ENCODE measurements at regions not wholly inside any gene's neighbourhood (a gene's known extent, or its start where the extent isn't known, plus 50 kb on each side); places are given as distances from the start of the nearest gene placed in this dataset.

DNA sequence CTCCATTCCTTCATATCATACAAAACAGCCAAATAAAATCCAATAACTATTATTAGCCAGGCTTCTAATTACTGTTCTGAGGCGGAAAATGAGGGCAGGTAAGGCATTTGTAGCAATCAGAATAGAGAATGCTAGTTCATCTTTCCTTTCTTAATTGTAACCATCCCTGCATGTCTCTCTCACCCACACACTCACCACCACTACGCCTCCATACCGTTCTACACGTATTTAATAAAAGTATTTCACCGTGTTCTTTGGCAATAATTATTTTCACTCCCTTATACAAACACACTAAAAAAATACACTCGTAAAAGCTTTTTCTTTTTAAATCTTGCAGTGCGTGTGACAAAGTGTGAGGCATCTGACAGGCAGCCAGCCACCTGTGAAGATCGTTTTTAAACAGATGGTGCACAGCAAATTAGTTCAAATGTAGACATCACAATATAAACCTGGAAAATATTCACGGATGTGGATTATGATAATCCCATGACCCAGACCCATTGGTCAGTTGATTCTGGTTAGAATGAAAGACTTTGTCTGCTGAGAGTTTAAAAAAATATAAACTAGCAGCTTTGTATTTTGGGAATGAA lies 653.6 kb downstream of the REEP3 start:
- TF ChIP-seq, protein P1, sequence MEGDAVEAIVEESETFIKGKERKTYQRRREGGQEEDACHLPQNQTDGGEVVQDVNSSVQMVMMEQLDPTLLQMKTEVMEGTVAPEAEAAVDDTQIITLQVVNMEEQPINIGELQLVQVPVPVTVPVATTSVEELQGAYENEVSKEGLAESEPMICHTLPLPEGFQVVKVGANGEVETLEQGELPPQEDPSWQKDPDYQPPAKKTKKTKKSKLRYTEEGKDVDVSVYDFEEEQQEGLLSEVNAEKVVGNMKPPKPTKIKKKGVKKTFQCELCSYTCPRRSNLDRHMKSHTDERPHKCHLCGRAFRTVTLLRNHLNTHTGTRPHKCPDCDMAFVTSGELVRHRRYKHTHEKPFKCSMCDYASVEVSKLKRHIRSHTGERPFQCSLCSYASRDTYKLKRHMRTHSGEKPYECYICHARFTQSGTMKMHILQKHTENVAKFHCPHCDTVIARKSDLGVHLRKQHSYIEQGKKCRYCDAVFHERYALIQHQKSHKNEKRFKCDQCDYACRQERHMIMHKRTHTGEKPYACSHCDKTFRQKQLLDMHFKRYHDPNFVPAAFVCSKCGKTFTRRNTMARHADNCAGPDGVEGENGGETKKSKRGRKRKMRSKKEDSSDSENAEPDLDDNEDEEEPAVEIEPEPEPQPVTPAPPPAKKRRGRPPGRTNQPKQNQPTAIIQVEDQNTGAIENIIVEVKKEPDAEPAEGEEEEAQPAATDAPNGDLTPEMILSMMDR (IDR thresholded peaks at IDR 0.05; ENCODE audit: low read depth, low read length): no peak
- TF ChIP-seq EZH2phosphoT487 (IDR thresholded peaks at IDR 0.05; ENCODE audit: low read depth): no peak
- H3K4me1 ChIP-seq (ENCODE audit: low read length): no peaks in the 10 kb centered on the region
- H3K27ac ChIP-seq (ENCODE audit: low read length): no peak overlapping the region
- no peaks in the 10 kb centered on the region for H3K27me3 ChIP-seq (ENCODE audit: low read depth, low read length)
- no peak overlapping the region for H3K4me3 ChIP-seq (ENCODE audit: low read length)
- H3K36me3 ChIP-seq (replicated peaks; ENCODE audit: low read depth, low read length): no peaks in the 10 kb centered on the region
- H4K20me1 ChIP-seq (ENCODE audit: insufficient read depth, low read length): no peaks in the 10 kb centered on the region
- H3K79me2 ChIP-seq (ENCODE audit: low read length): no peaks in the 10 kb centered on the region
- no peak overlapping the region for H3K9ac ChIP-seq (ENCODE audit: low read length)
- H3K9me3 ChIP-seq (ENCODE audit: insufficient read depth, low read length): no peaks in the 10 kb centered on the region
- no peak overlapping the region for H2AFZ ChIP-seq (ENCODE audit: low read depth, low read length)
- H3K4me2 ChIP-seq (ENCODE audit: low read length): no peak overlapping the region

DNA sequence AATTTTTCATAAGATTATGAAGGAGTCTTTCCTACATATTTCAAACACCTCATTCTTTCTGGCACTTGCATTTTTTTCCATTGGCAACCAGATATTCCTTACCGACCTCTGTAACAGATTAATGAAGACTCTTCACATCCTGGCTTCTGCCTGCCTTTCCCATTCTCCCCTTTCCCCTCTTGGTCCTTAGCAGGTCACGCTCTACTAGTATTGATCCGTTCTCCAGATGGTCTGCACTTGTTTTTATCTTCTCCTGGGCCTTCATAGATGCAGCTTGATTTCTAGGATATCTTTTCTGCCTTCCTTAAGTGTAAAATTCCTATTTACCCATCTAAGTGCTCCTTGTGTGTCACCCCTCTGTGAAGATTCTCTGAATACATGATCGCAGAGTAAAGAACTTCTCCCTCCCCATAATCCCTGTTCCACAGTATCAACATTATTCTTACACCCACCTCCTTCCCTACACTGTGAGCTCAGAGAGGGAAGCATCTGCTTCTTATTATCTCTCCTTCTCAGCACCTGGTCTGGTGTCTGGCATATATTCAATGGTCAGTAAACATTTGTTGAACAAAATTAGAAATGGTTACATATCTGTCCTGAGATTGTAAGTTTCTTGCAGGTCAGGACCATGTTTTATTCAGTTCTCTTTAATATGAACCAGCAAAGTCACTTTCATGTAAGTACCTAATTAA lies 654.2 kb downstream of the REEP3 start:
- Histone ChIP-seq H3K4me1 (ENCODE audit: low read length) (no peaks in the 10 kb centered on the region), H3K27me3 (ENCODE audit: low read depth, low read length) (no peaks in the 10 kb centered on the region), H2AFZ (ENCODE audit: low read depth, low read length) (no peak overlapping the region), H3K79me2 (ENCODE audit: low read length) (no peaks in the 10 kb centered on the region), H3K9ac (ENCODE audit: low read length) (no peak overlapping the region), H3K36me3 (replicated peaks; ENCODE audit: low read depth, low read length) (no peaks in the 10 kb centered on the region), H3K9me3 (ENCODE audit: insufficient read depth, low read length) (no peaks in the 10 kb centered on the region), H4K20me1 (ENCODE audit: insufficient read depth, low read length) (no peaks in the 10 kb centered on the region), H3K4me2 (ENCODE audit: low read length) (no peak overlapping the region), H3K4me3 (ENCODE audit: low read length) (no peak overlapping the region), H3K27ac (ENCODE audit: low read length) (no peak overlapping the region)
- TF ChIP-seq, protein P1 (IDR thresholded peaks at IDR 0.05; ENCODE audit: low read depth, low read length): no peak
- TF ChIP-seq EZH2phosphoT487 (IDR thresholded peaks at IDR 0.05; ENCODE audit: low read depth): no peak

DNA sequence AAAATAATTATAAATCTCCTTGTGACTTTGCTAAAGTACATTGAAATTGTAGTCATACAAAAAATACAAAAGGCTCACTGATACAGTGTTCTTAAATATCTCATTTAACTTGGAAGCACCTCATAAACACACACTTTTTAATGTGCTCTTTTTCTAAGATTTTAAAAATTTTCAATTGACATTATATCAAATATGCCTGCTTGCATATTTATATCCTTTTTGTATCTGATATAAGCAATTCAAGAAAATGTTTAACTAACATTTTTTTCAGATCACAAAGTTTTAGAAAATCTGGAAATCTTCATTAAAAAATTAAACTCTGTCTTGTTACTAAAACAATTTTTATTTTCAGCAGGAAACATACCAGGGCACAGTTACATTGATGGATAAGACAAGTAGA lies 661.5 kb downstream of the REEP3 start:
- no peak overlapping the region for H2AFZ ChIP-seq (ENCODE audit: low read depth, low read length)
- no peak overlapping the region for H3K4me3 ChIP-seq (ENCODE audit: low read length)
- TF ChIP-seq, protein P1 (IDR thresholded peaks at IDR 0.05; ENCODE audit: low read depth, low read length): no peak
- TF ChIP-seq EZH2phosphoT487 (IDR thresholded peaks at IDR 0.05; ENCODE audit: low read depth): no peak
- no peak overlapping the region for H3K27ac ChIP-seq (ENCODE audit: low read length)
- no peak overlapping the region for H3K4me2 ChIP-seq (ENCODE audit: low read length)
- H3K4me1 ChIP-seq (ENCODE audit: low read length): no peaks in the 10 kb centered on the region
- H3K9me3 ChIP-seq (ENCODE audit: insufficient read depth, low read length): no peaks in the 10 kb centered on the region
- no peaks in the 10 kb centered on the region for H3K79me2 ChIP-seq (ENCODE audit: low read length)
- no peaks in the 10 kb centered on the region for H3K27me3 ChIP-seq (ENCODE audit: low read depth, low read length)
- no peak overlapping the region for H3K9ac ChIP-seq (ENCODE audit: low read length)
- no peaks in the 10 kb centered on the region for H4K20me1 ChIP-seq (ENCODE audit: insufficient read depth, low read length)
- no peaks in the 10 kb centered on the region for H3K36me3 ChIP-seq (replicated peaks; ENCODE audit: low read depth, low read length)

DNA sequence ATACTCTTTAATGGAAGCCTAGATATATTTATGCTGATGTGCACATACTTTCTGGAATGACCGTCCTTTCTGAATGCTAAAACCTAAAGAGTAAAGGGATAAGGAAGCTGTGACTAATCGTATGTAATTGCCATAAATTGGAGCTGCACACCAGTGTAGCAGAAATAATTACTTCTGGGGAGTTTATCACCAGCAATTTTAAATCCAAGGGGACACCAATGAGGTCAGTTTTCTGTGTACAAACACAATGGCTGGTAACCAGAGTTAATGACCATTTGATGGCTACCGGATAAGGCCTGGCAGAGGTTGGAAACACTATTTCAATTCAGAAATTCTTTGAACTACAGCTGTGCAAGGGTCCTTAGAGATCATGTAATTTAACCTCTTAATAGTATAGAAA lies 670.1 kb downstream of the REEP3 start:
- Histone ChIP-seq H3K4me2 (ENCODE audit: low read length) (no peak overlapping the region), H3K4me3 (ENCODE audit: low read length) (no peak overlapping the region)

More for the DNA sequence above, 670.1 kb downstream of the REEP3 start:
- Histone ChIP-seq H3K36me3 (replicated peaks; ENCODE audit: low read depth, low read length) (no peaks in the 10 kb centered on the region), H3K79me2 (ENCODE audit: low read length) (no peaks in the 10 kb centered on the region), H3K9ac (ENCODE audit: low read length) (no peak overlapping the region), H3K27ac (ENCODE audit: low read length) (no peak overlapping the region), H3K4me1 (ENCODE audit: low read length) (no peaks in the 10 kb centered on the region), H2AFZ (ENCODE audit: low read depth, low read length) (no peak overlapping the region), H3K9me3 (ENCODE audit: insufficient read depth, low read length) (no peaks in the 10 kb centered on the region), H3K27me3 (ENCODE audit: low read depth, low read length) (no peaks in the 10 kb centered on the region), H4K20me1 (ENCODE audit: insufficient read depth, low read length) (no peaks in the 10 kb centered on the region)
- TF ChIP-seq, protein P1 (IDR thresholded peaks at IDR 0.05; ENCODE audit: low read depth, low read length): no peak
- no peak for TF ChIP-seq EZH2phosphoT487 (IDR thresholded peaks at IDR 0.05; ENCODE audit: low read depth)
